NCI-H748 (cell line): ENCODE measurements at regions not wholly inside any gene's neighbourhood (a gene's known extent, or its start where the extent isn't known, plus 50 kb on each side); places are given as distances from the start of the nearest gene placed in this dataset.
"Not testable (repeated sequence)": the region's sequence is repeated elsewhere in the genome, so short reads cannot be mapped to it uniquely, and the experiment has no call there.

ENCODE experiments used
- DNase-seq: peaks from one replicate; lab custom pipeline; 2025; ENCODE audit not compliant: unreplicated experiment; lab: John Stamatoyannopoulos, UW

GRCh38 chr7:66571568-66571967 is 57.1 kb upstream of the KCTD7 start:
- no peak for DNase-seq

GRCh38 chr7:66573782-66574495 is 54.7 kb upstream of the KCTD7 start:
- not testable (repeated sequence) for DNase-seq

GRCh38 chr7:66574768-66575167 is 53.9 kb upstream of the KCTD7 start:
- DNase-seq, result not testable (repeated sequence)

GRCh38 chr7:66575398-66575797 is 53.3 kb upstream of the KCTD7 start:
- no peak for DNase-seq

GRCh38 chr7:66576646-66577045 is 52.0 kb upstream of the KCTD7 start:
- DNase-seq, result no peak
